ENCODE measurements at regions not wholly inside any gene's neighbourhood (a gene's known extent, or its start where the extent isn't known, plus 50 kb on each side); places are given as distances from the start of the nearest gene placed in this dataset.

DNA sequence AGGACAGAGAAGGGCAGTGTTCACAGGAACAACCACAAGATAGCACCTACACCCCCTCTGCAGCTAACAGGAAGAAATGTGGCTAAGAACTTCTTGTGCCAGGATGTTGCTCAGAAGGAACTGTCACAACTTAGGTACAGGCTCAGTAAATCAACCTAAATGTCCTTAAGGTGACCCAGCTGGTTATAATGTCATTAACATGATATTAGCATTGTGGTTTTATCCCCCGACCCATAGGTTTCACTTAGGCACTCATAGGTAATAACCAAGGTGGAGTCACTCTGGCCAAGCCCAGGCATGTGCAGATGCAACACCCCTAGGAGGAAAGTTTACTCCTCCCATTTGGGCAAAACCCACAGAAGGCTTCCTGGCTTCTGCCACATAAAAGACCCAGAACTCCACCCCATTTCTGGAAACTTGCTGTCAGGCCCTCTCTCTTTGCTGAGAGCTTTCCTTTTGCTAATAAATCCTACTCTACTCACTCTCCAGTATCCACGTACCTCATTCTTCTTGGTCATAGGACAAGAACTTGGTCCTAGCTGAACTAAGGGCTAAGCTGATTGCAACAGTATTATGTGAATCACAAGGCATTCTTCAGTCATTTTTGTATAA is 951.3 kb downstream of the SLITRK5 start:
- Histone ChIP-seq H3K9me3 (ENCODE audit: control insufficient read depth in 1 of 2, low read length in 2 of 2) (peaks cover 7 to 12% of the 10 kb centered on the region in 2 donors), H3K36me3 (ENCODE audit: control insufficient read depth in 1 of 2, insufficient read depth in 2 of 2, low read length in 2 of 2) (no peaks in the 10 kb centered on the region), H3K27me3 (ENCODE audit: control insufficient read depth in 1 of 2, insufficient read depth in 2 of 2, low read length in 2 of 2) (no peaks in the 10 kb centered on the region), H3K27ac (ENCODE audit: low read depth, low read length) (no peak overlapping the region), H3K9ac (ENCODE audit: low read depth in 1 of 2, low read length in 2 of 2) (no peak overlapping the region), H3K4me3 (ENCODE audit: low read depth in 1 of 2, low read length in 2 of 2) (no peak overlapping the region), H3K4me1 (ENCODE audit: control insufficient read depth in 1 of 2, insufficient read depth in 2 of 2, low read length in 2 of 2) (no peaks in the 10 kb centered on the region)

DNA sequence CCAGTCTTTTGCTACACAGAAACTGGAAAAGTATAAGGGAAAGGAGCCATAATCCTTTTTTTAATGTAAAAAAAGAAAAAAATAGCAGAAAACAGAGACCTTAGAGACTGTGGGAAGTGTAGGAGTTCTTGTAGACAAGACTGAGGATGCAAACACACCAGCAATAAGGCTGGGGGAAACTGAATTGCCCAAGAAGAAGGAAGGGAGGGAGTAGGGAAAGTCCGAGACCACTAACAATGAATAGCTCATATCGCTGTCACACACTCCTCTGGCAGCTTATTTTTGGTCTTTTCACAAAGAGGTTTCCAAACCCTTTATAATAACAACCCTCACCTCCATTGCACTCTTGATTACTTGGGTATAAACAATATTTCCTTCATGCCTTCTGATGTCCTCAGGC is 952.0 kb downstream of the SLITRK5 start:
- Histone ChIP-seq H3K27ac (ENCODE audit: low read depth, low read length) (no peak overlapping the region), H3K36me3 (ENCODE audit: control insufficient read depth in 1 of 2, insufficient read depth in 2 of 2, low read length in 2 of 2) (no peaks in the 10 kb centered on the region), H3K4me1 (ENCODE audit: control insufficient read depth in 1 of 2, insufficient read depth in 2 of 2, low read length in 2 of 2) (no peaks in the 10 kb centered on the region)

DNA sequence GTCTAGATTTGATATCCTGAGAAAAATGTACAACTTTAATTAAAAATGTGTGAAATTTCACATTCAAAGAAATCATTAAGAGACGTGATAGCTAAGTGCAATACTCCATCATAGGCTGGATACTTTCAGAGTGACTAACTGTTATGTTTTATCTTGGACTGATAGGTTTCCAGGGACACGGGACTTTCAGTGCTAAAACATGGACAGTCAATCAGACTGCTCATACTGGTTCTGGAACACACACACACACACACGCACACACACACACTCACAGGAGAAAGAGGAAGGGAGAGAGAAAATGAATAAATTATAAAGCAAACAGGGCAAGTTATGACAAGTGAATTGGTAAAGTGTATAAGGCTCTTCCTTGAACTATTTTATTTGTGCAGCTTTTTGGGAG is 955.9 kb downstream of the SLITRK5 start:
- H3K27ac ChIP-seq (ENCODE audit: low read depth, low read length): no peak overlapping the region
- no peaks in the 10 kb centered on the region for H3K4me1 ChIP-seq (ENCODE audit: control insufficient read depth in 1 of 2, insufficient read depth in 2 of 2, low read length in 2 of 2)
- H3K4me3 ChIP-seq (ENCODE audit: low read depth in 1 of 2, low read length in 2 of 2): no peak overlapping the region
- H3K9ac ChIP-seq (ENCODE audit: low read depth in 1 of 2, low read length in 2 of 2): no peak overlapping the region
- no peaks in the 10 kb centered on the region for H3K36me3 ChIP-seq (ENCODE audit: control insufficient read depth in 1 of 2, insufficient read depth in 2 of 2, low read length in 2 of 2)
- peaks cover 4 to 10% of the 10 kb centered on the region in 2 donors for H3K9me3 ChIP-seq (ENCODE audit: control insufficient read depth in 1 of 2, low read length in 2 of 2)
- no peaks in the 10 kb centered on the region for H3K27me3 ChIP-seq (ENCODE audit: control insufficient read depth in 1 of 2, insufficient read depth in 2 of 2, low read length in 2 of 2)

More for the DNA sequence above, 952.0 kb downstream of the SLITRK5 start:
- no peak overlapping the region for H3K4me3 ChIP-seq (ENCODE audit: low read depth in 1 of 2, low read length in 2 of 2)
- no peak overlapping the region for H3K9ac ChIP-seq (ENCODE audit: low read depth in 1 of 2, low read length in 2 of 2)
- H3K27me3 ChIP-seq (ENCODE audit: control insufficient read depth in 1 of 2, insufficient read depth in 2 of 2, low read length in 2 of 2): no peaks in the 10 kb centered on the region
- H3K9me3 ChIP-seq (ENCODE audit: control insufficient read depth in 1 of 2, low read length in 2 of 2): peaks cover 5 to 12% of the 10 kb centered on the region in 2 donors

DNA sequence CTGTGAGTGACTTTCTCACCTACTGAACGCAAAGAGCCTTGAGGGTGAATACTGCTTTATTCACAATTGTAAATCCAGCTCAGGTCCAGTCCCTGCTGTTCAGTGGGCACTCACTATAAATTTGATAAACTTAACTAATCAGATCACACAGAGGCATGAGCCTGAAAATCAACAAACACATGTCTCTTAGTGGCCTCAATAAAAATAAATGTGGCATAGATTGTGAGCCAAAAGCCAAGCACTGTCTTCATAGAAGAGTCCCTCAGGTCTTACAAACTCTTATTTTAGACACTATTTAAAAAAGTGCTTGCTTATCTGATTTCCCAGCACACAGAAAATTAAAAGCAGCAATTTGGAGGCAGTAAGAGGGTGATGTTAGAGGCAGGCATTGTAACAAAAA is 957.7 kb downstream of the SLITRK5 start:
- Histone ChIP-seq H3K4me3 (ENCODE audit: low read depth in 1 of 2, low read length in 2 of 2) (no peak overlapping the region), H3K36me3 (ENCODE audit: control insufficient read depth in 1 of 2, insufficient read depth in 2 of 2, low read length in 2 of 2) (no peaks in the 10 kb centered on the region), H3K4me1 (ENCODE audit: control insufficient read depth in 1 of 2, insufficient read depth in 2 of 2, low read length in 2 of 2) (no peaks in the 10 kb centered on the region), H3K27me3 (ENCODE audit: control insufficient read depth in 1 of 2, insufficient read depth in 2 of 2, low read length in 2 of 2) (no peaks in the 10 kb centered on the region), H3K27ac (ENCODE audit: low read depth, low read length) (no peak overlapping the region), H3K9me3 (ENCODE audit: control insufficient read depth in 1 of 2, low read length in 2 of 2) (no peaks in the 10 kb centered on the region), H3K9ac (ENCODE audit: low read depth in 1 of 2, low read length in 2 of 2) (no peak overlapping the region)

DNA sequence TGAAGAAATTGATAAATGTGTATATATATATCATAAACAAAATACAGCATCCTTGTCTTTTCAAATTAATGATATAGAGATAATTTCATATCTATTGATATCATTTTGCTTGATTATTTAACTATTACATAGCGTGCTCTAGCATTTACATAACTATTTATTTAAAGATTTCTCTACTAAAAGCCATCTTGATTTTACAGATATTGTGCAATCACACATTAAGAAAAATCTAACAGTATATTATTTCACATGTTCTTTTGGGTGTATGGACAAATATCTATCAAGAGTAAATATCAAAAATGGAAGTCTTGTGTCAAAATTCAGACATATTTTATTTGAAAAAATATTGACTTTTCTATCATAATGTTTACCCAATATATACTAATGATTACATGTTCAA is 966.8 kb downstream of the SLITRK5 start:
- H3K36me3 ChIP-seq (ENCODE audit: control insufficient read depth in 1 of 2, insufficient read depth in 2 of 2, low read length in 2 of 2): no peaks in the 10 kb centered on the region
- no peak overlapping the region for H3K9ac ChIP-seq (ENCODE audit: low read depth in 1 of 2, low read length in 2 of 2)
- H3K4me1 ChIP-seq (ENCODE audit: control insufficient read depth in 1 of 2, insufficient read depth in 2 of 2, low read length in 2 of 2): no peaks in the 10 kb centered on the region
- peaks cover 2 to 6% of the 10 kb centered on the region in 2 donors for H3K9me3 ChIP-seq (ENCODE audit: control insufficient read depth in 1 of 2, low read length in 2 of 2)
- H3K4me3 ChIP-seq (ENCODE audit: low read depth in 1 of 2, low read length in 2 of 2): no peak overlapping the region
- H3K27me3 ChIP-seq (ENCODE audit: control insufficient read depth in 1 of 2, insufficient read depth in 2 of 2, low read length in 2 of 2): no peaks in the 10 kb centered on the region
- no peak overlapping the region for H3K27ac ChIP-seq (ENCODE audit: low read depth, low read length)

DNA sequence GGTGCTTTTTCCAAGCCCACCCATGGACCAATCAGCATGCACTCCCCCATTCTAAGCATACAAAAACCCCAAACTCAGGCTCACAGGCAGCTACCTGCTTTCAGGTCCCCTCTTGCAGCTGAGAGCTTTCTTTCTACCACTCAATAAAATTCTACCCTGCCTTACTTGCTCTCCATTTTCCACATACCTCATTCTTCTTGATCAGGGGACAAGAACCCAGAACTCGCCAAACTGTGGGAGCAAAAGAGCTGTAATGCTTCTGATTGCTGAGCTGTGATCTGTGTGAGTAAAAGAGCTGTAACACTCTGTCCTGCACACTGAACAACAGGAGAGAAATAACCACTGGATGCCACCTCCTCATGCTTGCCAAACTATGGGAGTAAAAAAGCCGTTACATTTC is 972.1 kb downstream of the SLITRK5 start:
- Histone ChIP-seq H3K27me3 (ENCODE audit: control insufficient read depth in 1 of 2, insufficient read depth in 2 of 2, low read length in 2 of 2) (no peaks in the 10 kb centered on the region), H3K36me3 (ENCODE audit: control insufficient read depth in 1 of 2, insufficient read depth in 2 of 2, low read length in 2 of 2) (no peaks in the 10 kb centered on the region), H3K9me3 (ENCODE audit: control insufficient read depth in 1 of 2, low read length in 2 of 2) (peaks cover 20 to 24% of the 10 kb centered on the region in 2 donors), H3K9ac (ENCODE audit: low read depth in 1 of 2, low read length in 2 of 2) (no peak overlapping the region), H3K4me1 (ENCODE audit: control insufficient read depth in 1 of 2, insufficient read depth in 2 of 2, low read length in 2 of 2) (no peaks in the 10 kb centered on the region), H3K27ac (ENCODE audit: low read depth, low read length) (no peak overlapping the region), H3K4me3 (ENCODE audit: low read depth in 1 of 2, low read length in 2 of 2) (no peak overlapping the region)

DNA sequence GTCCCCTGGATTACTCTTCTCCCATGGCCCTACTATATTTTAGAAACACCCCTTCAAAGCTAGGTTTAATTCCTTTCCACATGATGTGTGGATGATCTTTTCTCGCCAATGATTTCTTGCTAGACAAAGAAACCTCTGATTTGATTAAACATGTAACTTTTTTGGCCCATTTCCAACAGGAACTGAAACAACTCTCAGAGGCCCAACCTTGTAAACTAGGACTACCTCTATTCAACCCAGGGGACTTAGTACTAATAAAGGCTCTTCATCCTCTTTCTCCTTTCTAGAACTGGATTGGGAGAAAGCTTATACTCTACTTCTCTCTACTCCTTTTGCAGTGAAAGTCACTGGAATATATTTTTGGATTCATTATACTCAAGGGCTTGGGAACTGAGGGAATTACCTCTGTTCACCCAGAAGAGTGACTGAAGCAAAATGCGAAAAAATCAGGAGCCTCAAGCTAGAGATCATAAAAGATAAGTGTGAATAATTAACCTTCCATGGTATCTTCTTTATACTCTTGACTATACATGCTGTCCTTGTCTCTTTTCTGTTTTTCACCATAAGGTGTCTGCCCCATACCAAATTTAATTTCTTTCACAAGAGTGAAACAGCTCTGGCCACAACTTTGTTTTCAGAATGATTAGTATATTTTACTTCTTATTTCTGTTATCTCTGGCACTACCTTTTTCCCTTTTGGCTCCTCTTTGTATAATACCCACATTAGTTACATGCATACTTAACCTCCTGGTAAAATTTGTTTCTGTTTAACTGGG is 977.6 kb downstream of the SLITRK5 start:
- no peaks in the 10 kb centered on the region for H3K4me1 ChIP-seq (ENCODE audit: control insufficient read depth in 1 of 2, insufficient read depth in 2 of 2, low read length in 2 of 2)
- no peak overlapping the region for H3K9ac ChIP-seq (ENCODE audit: low read depth in 1 of 2, low read length in 2 of 2)
- H3K4me3 ChIP-seq (ENCODE audit: low read depth in 1 of 2, low read length in 2 of 2): no peak overlapping the region
- H3K36me3 ChIP-seq (ENCODE audit: control insufficient read depth in 1 of 2, insufficient read depth in 2 of 2, low read length in 2 of 2): no peaks in the 10 kb centered on the region
- no peaks in the 10 kb centered on the region for H3K27me3 ChIP-seq (ENCODE audit: control insufficient read depth in 1 of 2, insufficient read depth in 2 of 2, low read length in 2 of 2)
- no peak overlapping the region for H3K27ac ChIP-seq (ENCODE audit: low read depth, low read length)
- peaks cover 14 to 15% of the 10 kb centered on the region in 2 donors for H3K9me3 ChIP-seq (ENCODE audit: control insufficient read depth in 1 of 2, low read length in 2 of 2)

DNA sequence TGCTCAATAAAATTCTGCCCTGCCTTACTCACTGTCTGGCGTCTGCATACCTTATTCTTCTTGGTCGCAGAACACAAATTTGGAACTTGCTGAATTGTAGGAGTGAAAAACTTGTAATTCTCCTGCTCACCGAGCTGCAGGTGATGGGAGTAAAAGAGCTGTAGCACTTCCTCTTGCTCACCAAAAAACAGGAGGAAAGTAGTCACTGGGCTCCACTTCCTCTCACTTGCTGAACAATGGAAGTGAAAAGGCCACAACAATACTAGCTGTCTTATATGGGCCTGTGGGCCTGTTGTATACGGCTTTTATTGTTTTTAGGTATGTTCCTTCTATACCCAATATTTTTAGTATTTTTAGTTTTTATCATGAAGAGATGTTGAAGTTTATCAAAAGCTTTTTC is 978.7 kb downstream of the SLITRK5 start:
- Histone ChIP-seq H3K27me3 (ENCODE audit: control insufficient read depth in 1 of 2, insufficient read depth in 2 of 2, low read length in 2 of 2) (no peaks in the 10 kb centered on the region), H3K4me1 (ENCODE audit: control insufficient read depth in 1 of 2, insufficient read depth in 2 of 2, low read length in 2 of 2) (no peaks in the 10 kb centered on the region), H3K36me3 (ENCODE audit: control insufficient read depth in 1 of 2, insufficient read depth in 2 of 2, low read length in 2 of 2) (no peaks in the 10 kb centered on the region), H3K9ac (ENCODE audit: low read depth in 1 of 2, low read length in 2 of 2) (no peak overlapping the region), H3K9me3 (ENCODE audit: control insufficient read depth in 1 of 2, low read length in 2 of 2) (peaks cover 10 to 15% of the 10 kb centered on the region in 2 donors), H3K27ac (ENCODE audit: low read depth, low read length) (no peak overlapping the region), H3K4me3 (ENCODE audit: low read depth in 1 of 2, low read length in 2 of 2) (no peak overlapping the region)

DNA sequence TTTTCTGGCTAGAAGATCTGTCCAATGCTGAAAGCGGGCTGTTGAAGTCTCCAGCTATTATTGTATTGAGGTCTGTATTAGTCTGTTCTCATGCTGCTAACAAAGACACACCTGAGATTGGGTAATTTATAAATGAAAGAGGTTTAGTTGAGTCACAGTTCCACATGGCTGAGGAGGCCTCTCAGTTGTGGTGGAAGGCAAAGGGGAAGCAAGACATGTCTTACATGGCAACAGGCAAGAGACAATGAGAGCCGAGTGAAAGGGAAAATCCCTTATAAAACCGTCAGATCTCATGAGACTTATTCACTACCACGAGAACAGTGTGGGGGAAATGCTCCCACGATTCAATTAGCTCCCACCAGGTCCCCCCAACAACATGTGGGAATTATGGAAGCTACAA is 980.4 kb downstream of the SLITRK5 start:
- H3K27me3 ChIP-seq (ENCODE audit: control insufficient read depth in 1 of 2, insufficient read depth in 2 of 2, low read length in 2 of 2): no peaks in the 10 kb centered on the region
- peaks cover 10 to 18% of the 10 kb centered on the region in 2 donors for H3K9me3 ChIP-seq (ENCODE audit: control insufficient read depth in 1 of 2, low read length in 2 of 2)
- no peak overlapping the region for H3K4me3 ChIP-seq (ENCODE audit: low read depth in 1 of 2, low read length in 2 of 2)
- H3K27ac ChIP-seq (ENCODE audit: low read depth, low read length): no peak overlapping the region
- H3K4me1 ChIP-seq (ENCODE audit: control insufficient read depth in 1 of 2, insufficient read depth in 2 of 2, low read length in 2 of 2): no peaks in the 10 kb centered on the region
- no peaks in the 10 kb centered on the region for H3K36me3 ChIP-seq (ENCODE audit: control insufficient read depth in 1 of 2, insufficient read depth in 2 of 2, low read length in 2 of 2)
- H3K9ac ChIP-seq (ENCODE audit: low read depth in 1 of 2, low read length in 2 of 2): no peak overlapping the region

DNA sequence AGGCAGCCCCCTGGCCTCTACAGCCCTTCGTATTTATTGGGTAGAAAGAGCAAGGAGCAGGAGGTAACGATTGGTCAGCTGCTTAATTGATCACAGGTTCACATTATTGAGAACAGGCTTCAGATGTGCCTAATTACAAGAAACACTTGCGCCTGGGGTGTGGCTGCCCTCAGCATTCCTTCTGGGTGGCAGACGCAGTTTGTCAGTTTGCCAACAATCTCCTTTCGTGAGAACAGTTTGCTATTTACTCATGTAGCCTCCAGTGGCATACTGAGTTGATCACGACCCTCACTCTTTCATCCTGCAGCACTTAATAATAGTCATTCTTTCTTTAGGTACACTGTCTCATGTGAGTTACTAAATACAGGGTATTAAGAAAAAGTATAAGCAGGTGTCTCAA is 985.6 kb downstream of the SLITRK5 start:
- no peaks in the 10 kb centered on the region for H3K27me3 ChIP-seq (ENCODE audit: control insufficient read depth in 1 of 2, insufficient read depth in 2 of 2, low read length in 2 of 2)
- H3K9me3 ChIP-seq (ENCODE audit: control insufficient read depth in 1 of 2, low read length in 2 of 2): peaks cover 0 to 8% of the 10 kb centered on the region in 2 donors
- no peak overlapping the region for H3K9ac ChIP-seq (ENCODE audit: low read depth in 1 of 2, low read length in 2 of 2)
- no peak overlapping the region for H3K4me3 ChIP-seq (ENCODE audit: low read depth in 1 of 2, low read length in 2 of 2)
- no peaks in the 10 kb centered on the region for H3K4me1 ChIP-seq (ENCODE audit: control insufficient read depth in 1 of 2, insufficient read depth in 2 of 2, low read length in 2 of 2)
- no peaks in the 10 kb centered on the region for H3K36me3 ChIP-seq (ENCODE audit: control insufficient read depth in 1 of 2, insufficient read depth in 2 of 2, low read length in 2 of 2)
- H3K27ac ChIP-seq (ENCODE audit: low read depth, low read length): no peak overlapping the region
